HUES48 (cell line): ENCODE measurements at regions not wholly inside any gene's neighbourhood (a gene's known extent, or its start where the extent isn't known, plus 50 kb on each side); places are given as distances from the start of the nearest gene placed in this dataset.

Experiments used
- H3K27ac ChIP-seq: one replicate; pipeline ENCODE4 v1.7.0; 2013; ENCODE audit warnings: low read depth, low read length, inconsistent platforms
- H3K27me3 ChIP-seq: 2 replicates; pipeline ENCODE4 v1.6.1; 2013; ENCODE audit warnings: mild to moderate bottlenecking, low read length; ENCODE audit not compliant: control insufficient read depth, insufficient read depth
- H3K36me3 ChIP-seq: 2 replicates; pipeline ENCODE4 v1.6.1; 2013; ENCODE audit warnings: low read length; ENCODE audit not compliant: control insufficient read depth, insufficient read depth
- H3K4me1 ChIP-seq: 2 replicates; pipeline ENCODE4 v1.6.1; 2013; ENCODE audit warnings: mild to moderate bottlenecking, low read length; ENCODE audit not compliant: control insufficient read depth, insufficient read depth
- H3K4me3 ChIP-seq: 2 replicates; pipeline ENCODE4 v1.5.1; 2013; ENCODE audit warnings: mild to moderate bottlenecking, low read depth, low read length
- H3K9ac ChIP-seq: 2 replicates; pipeline ENCODE4 v1.6.1; 2013; ENCODE audit warnings: mild to moderate bottlenecking, low read depth, low read length, moderate library complexity
- H3K9me3 ChIP-seq: 2 replicates; pipeline ENCODE4 v1.6.1; 2013; ENCODE audit warnings: low read length; ENCODE audit not compliant: control insufficient read depth, insufficient read depth

DNA sequence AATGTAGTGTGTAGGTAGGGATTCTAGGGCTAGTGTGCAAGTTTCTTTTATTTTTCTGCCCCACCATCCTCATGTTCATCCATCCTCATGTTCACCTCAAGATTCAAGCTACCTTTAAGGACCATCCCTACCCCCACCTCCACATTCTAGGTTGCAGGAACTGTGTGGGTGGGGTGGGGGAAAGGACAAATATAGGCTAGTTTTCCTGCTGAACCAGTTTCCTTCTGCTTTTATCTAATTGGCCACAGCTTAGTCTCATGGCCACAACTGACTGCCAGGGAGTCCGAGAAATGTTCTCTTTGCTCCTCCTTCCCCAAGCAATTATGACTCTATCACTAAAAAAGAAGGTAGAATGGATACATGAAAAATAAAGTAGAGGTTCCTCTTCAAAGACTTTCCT, 179.0 kb upstream of the LARGE1 start:
- no peaks in the 10 kb centered on the region for H3K27me3 ChIP-seq
- H3K9ac ChIP-seq, result no peak overlapping the region
- H3K9me3 ChIP-seq, result peaks cover 4% of the 10 kb centered on the region; the same call in 1 of the 2 replicates
- no peaks in the 10 kb centered on the region for H3K36me3 ChIP-seq
- H3K27ac ChIP-seq, result no peak overlapping the region
- H3K4me3 ChIP-seq, result no peak overlapping the region
- no peaks in the 10 kb centered on the region for H3K4me1 ChIP-seq

GRCh38 chr22:34102633-34103032, 182.4 kb upstream of the LARGE1 start:
- peaks cover 6% of the 10 kb centered on the region for H3K4me1 ChIP-seq
- H3K36me3 ChIP-seq, result no peaks in the 10 kb centered on the region
- no peak overlapping the region for H3K9ac ChIP-seq
- no peak overlapping the region for H3K27ac ChIP-seq
- no peaks in the 10 kb centered on the region for H3K27me3 ChIP-seq
- H3K4me3 ChIP-seq, result no peak overlapping the region
- H3K9me3 ChIP-seq, result peaks cover 4% of the 10 kb centered on the region; the same call in 1 of the 2 replicates

- H3K9ac ChIP-seq, result no peak overlapping the region
- H3K27me3 ChIP-seq, result no peaks in the 10 kb centered on the region
- no peak overlapping the region for H3K4me3 ChIP-seq
- no peaks in the 10 kb centered on the region for H3K9me3 ChIP-seq
- H3K27ac ChIP-seq, result no peak overlapping the region
- H3K36me3 ChIP-seq, result no peaks in the 10 kb centered on the region
- H3K4me1 ChIP-seq, result peaks cover 6% of the 10 kb centered on the region
Measured at GRCh38 chr22:34105461-34106062, 185.3 kb upstream of the LARGE1 start.

DNA sequence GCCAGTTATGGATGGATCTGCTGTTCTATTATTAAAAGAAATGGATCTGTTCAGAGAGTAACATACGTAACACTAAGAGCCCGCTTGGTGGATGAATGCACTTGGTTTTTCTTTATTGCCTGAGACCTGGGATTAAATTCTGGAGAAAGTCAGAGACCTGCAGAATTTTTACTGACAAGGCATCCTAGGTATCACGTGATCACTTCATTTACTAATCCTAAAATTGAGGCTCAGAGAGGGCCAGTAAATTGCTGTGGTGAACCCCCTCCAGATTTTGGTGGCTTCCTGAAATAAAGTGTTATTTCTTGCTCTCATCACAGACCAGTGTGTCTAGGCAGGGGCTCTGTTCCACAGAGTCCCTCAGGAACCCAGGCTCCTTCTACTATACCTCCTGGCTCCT, 187.9 kb upstream of the LARGE1 start:
- Histone ChIP-seq H3K9ac (no peak overlapping the region), H3K4me1 (peaks cover 6% of the 10 kb centered on the region), H3K27ac (no peak overlapping the region), H3K4me3 (no peak overlapping the region), H3K9me3 (no peaks in the 10 kb centered on the region), H3K36me3 (no peaks in the 10 kb centered on the region), H3K27me3 (no peaks in the 10 kb centered on the region)

GRCh38 chr22:34111210-34111824, 191.0 kb upstream of the LARGE1 start:
- Histone ChIP-seq H3K27ac (no peak overlapping the region), H3K9me3 (no peaks in the 10 kb centered on the region), H3K9ac (no peak overlapping the region), H3K4me1 (no peaks in the 10 kb centered on the region), H3K27me3 (no peaks in the 10 kb centered on the region), H3K4me3 (no peak overlapping the region), H3K36me3 (no peaks in the 10 kb centered on the region)

DNA sequence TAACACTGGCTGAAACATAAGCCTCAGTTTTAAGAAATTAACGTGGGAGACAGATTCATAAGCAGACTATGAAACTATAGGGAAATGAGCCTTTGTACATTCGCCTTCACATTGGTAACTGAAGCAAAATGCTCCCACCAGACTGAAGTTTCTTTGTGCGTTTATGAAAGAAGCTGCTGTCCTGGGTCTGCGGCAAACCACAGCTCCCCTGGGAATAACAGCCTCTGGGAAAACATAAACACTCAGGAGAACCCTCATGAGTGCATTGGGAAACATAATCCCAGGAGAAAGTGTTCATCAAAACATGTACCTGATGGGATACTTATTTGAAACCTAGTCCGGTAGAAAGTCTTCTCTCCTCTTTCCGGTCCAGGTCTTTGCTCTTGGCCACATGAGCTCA, 193.1 kb upstream of the LARGE1 start:
- H3K9ac ChIP-seq, result no peak overlapping the region
- H3K4me3 ChIP-seq, result no peak overlapping the region
- H3K27me3 ChIP-seq, result no peaks in the 10 kb centered on the region
- H3K27ac ChIP-seq, result no peak overlapping the region
- no peaks in the 10 kb centered on the region for H3K4me1 ChIP-seq
- H3K36me3 ChIP-seq, result no peaks in the 10 kb centered on the region
- H3K9me3 ChIP-seq, result no peaks in the 10 kb centered on the region

DNA sequence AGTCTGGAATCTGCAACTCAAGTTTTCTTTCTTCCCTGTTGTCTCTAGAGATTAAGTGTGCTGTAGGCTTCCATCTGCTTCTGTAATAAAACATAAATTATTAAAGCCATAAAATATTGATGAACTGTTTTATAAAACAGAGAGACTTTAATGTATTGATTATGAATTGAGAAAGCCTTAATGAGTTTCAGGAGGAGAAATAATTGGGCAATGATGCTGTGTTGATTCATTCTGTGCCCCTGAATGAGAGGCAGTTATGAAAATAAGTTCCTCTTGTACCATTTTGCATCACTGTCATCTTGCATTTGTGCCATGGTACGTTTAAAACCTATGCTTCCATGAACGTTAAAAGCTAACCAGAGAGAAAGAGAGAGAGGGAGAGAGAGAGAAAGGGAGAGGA, 194.1 kb upstream of the LARGE1 start:
- Histone ChIP-seq H3K4me3 (no peak overlapping the region), H3K9ac (no peak overlapping the region), H3K4me1 (no peaks in the 10 kb centered on the region), H3K27ac (no peak overlapping the region), H3K36me3 (no peaks in the 10 kb centered on the region), H3K9me3 (no peaks in the 10 kb centered on the region), H3K27me3 (no peaks in the 10 kb centered on the region)

GRCh38 chr22:34115722-34116121, 195.4 kb upstream of the LARGE1 start:
- no peak overlapping the region for H3K9ac ChIP-seq
- H3K4me1 ChIP-seq, result no peaks in the 10 kb centered on the region
- H3K27ac ChIP-seq, result no peak overlapping the region
- no peaks in the 10 kb centered on the region for H3K9me3 ChIP-seq
- H3K27me3 ChIP-seq, result no peaks in the 10 kb centered on the region
- H3K4me3 ChIP-seq, result no peak overlapping the region
- no peaks in the 10 kb centered on the region for H3K36me3 ChIP-seq

- no peaks in the 10 kb centered on the region for H3K27me3 ChIP-seq
Measured at GRCh38 chr22:34116126-34116525, 195.8 kb upstream of the LARGE1 start.

DNA sequence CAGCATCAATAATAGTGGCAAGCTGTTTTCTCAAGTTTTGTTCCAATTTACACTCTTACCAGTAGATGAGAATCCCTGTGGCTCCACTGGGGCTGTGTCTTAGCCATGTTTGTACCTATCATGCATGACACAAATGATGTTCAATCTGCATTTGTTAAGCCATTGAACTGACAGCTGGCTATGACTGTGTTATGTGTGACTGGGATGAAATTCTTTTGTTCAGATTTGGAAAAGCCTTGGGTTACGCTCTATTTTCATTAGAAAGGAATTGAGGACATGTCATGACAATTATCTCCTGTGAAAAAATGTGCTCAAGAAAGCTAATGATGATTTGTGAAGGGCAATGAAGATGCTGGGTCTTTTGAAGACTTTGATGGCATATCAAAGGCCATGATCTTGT, 201.8 kb upstream of the LARGE1 start:
- H3K9me3 ChIP-seq, result no peaks in the 10 kb centered on the region
- no peaks in the 10 kb centered on the region for H3K27me3 ChIP-seq
- H3K36me3 ChIP-seq, result no peaks in the 10 kb centered on the region
- H3K4me1 ChIP-seq, result no peaks in the 10 kb centered on the region
- H3K9ac ChIP-seq, result no peak overlapping the region
- H3K4me3 ChIP-seq, result no peak overlapping the region
- no peak overlapping the region for H3K27ac ChIP-seq

More at GRCh38 chr22:34116126-34116525, 195.8 kb upstream of the LARGE1 start:
- H3K36me3 ChIP-seq, result no peaks in the 10 kb centered on the region
- no peak overlapping the region for H3K4me3 ChIP-seq
- no peaks in the 10 kb centered on the region for H3K4me1 ChIP-seq
- no peak overlapping the region for H3K27ac ChIP-seq
- H3K9me3 ChIP-seq, result no peaks in the 10 kb centered on the region
- no peak overlapping the region for H3K9ac ChIP-seq

DNA sequence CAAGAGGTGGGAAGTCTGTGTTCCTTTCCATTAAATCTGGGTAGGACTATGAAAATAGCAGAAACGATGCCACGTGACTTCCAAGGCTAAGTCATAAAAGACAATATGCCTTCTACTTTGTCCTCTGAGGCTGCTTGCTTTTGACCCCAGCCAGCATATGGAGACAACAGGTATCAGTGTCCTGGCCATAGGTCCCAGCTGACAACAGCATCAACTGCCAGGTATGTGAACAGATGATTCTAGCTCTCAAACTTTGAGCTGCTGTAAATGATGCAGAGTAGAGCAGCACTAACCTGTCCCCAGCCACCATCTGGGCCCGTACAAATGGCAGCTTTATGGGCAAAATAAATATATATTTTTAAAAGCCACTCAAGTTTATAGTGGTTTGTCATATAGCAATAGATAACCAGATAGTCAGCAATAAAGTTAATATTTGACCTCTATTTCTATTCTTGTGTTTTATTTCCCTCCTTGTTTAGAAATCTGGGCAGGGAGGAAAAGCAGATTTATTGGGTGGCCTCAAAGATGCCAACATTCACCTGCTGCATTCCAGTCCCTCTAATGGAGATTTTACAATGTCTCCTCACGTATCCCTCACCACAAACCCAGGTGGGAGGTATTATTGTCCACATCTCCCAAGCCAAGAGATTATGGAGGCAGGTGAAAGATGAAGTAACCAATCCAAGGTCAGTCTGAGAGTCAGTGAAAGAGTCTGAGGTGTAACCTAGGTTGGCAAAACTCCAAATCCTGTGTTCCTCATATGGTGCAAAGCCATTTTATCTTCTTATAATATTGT, 209.6 kb upstream of the LARGE1 start:
- Histone ChIP-seq H3K4me1 (no peaks in the 10 kb centered on the region), H3K36me3 (no peaks in the 10 kb centered on the region), H3K4me3 (no peak overlapping the region), H3K9ac (no peak overlapping the region), H3K9me3 (no peaks in the 10 kb centered on the region), H3K27me3 (no peaks in the 10 kb centered on the region), H3K27ac (no peak overlapping the region)
